Renal pelvis (tissue), 1 donor: ENCODE measurements at regions not wholly inside any gene's neighbourhood (a gene's known extent, or its start where the extent isn't known, plus 50 kb on each side); places are given as distances from the start of the nearest gene placed in this dataset.
"Not testable (repeated sequence)": the region's sequence is repeated elsewhere in the genome, so short reads cannot be mapped to it uniquely, and the experiment has no call there.

ENCODE experiments used
- DNase-seq: peaks from one replicate; pipeline ENCODE4 v3.0.0-alpha.2; 2013

DNA sequence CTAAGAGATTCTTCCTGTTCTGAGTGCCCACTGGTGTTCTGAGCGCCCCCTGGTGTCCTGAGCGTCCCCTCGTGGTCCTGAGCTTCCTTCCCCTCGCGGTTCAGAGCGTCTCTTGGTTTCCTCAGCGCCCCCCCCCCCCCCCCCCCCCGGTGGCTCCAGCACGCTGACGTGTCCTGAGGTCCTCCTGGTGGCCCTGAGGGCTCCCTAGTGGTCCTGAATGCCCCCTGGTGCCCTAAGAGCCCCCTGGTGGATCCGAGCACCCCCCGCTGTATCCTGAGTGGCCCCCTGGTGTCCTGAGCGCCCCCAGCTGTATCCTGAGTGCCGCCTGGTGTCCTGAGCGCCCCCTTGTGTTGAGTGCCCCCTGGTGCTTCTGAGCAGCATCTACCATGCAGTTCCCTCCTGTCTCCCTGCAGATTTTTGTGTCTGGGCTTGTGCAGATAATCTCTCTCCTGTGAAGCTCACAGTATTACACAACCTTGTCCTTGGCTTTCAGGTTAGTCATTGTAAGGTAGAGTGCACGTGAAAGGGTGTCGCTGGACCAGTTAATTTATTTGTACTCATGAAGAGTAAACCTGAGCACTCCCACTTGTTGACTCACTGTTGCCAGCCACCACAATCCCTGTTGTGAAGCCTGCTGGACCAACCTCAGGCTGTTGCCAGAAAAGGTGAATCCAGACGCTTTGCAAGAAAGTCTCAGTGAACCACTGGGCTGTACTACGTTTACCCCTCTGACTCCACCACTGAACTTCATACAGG lies 1168.4 kb downstream of the TMEM121 start:
- DNase-seq = no peak

DNA sequence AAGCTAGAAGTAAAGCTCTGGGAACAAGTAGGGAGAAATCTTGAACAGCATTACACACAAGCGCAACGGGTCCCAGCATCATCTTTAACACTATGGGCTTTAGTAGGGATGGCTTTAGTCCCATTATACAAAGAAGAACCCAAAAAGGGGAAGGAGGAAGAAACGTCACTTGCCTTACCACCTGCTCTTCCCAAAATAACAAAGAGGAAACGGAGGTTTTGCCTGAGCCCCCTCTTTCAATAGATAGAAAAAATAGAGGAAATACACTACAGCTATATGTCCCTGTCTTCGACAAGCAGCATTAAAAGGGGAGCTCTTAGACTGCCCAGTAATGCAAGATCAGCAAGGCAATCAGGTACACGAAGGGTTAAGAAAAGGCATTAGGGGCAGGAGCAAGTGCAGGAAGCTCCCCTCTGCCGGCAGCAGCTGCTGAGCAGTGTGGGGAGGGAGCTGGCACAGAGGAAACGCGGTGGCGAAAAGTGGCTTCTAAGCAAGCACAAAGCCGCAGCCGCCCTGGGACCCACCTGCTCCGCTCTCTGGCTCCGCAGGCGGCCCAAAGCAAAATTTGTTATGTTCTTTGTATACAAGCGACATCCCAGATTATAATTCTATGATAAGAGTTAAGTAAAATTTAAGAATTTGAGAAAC lies 1172.4 kb downstream of the TMEM121 start:
- DNase-seq = not testable (repeated sequence)

DNA sequence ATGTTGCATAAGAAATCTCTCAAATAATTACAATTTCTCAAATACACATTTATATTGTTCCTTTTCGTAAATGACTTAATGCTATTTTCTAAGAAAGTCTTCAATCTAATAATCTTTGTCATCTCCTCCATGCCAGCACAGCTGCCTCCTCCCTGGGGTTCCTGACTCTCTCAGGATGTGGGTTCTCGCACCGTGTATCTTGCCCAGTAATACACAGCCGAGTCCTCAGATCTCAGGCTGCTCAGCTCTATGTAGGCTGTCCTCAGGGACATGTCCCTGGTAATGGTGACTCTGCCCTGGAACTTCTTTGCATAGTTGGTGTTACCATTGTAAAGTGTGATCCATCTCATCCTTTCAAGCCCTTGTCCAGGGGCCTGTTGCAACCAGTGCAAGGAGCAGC lies 1177.3 kb downstream of the TMEM121 start:
- DNase-seq = not testable (repeated sequence)

DNA sequence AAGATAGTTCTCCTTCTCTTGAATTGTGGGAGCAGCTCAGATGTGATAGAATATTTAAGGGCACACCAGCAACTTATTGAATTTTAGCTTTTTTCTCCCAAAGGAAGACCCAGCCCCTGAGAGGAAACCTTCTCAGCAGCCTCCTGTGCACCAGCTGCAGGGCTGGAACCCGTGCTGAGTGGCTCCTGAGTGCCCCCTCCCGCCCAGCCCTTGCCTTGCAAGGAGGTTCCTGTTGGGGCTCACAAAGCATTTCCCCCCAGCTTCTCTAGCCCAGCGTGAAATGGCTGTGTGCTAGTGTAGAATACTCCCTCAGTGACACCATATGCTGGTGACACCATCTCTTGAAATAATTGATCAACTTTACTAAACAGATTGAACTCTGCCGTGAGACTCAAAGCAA lies 1180.1 kb downstream of the TMEM121 start:
- not testable (repeated sequence) for DNase-seq

DNA sequence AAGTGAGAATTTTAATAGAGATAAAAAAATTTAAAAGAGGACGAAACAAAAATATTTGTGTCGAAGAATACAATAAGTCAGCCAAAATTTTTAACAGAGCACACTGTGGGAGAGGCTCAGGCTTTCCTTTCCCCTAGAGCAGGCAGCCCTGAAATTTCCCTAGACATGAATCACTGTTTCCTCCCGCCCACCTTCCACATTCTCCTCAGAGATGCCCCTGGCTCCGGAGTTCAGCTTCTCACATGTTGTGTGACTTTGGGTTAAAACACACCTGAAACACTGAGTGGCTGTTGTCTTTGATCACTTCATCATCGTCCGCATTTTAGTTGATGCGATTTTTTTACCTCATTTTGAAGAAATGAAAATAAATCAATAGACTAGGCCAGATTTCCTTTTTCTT lies 1183.8 kb downstream of the TMEM121 start:
- not testable (repeated sequence) for DNase-seq

DNA sequence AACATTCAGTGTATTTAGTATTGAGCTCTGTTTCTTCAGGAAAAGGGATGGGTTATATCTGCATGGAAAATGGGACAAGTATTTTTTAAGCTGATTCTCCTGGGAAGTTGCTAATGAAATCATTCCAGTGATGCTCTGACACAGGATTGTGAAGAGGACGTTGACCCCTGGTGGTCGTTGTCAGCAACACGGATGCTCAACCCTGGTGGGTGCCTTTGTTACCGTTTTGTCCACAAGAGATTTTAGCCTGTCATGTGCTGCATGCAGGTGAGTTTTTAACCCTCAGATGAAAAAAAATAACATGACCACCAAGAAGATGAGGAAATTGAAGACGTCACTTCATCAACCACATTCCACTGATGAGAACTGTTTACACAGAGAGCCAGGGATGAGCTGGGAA lies 1186.1 kb downstream of the TMEM121 start:
- DNase-seq = not testable (repeated sequence)

DNA sequence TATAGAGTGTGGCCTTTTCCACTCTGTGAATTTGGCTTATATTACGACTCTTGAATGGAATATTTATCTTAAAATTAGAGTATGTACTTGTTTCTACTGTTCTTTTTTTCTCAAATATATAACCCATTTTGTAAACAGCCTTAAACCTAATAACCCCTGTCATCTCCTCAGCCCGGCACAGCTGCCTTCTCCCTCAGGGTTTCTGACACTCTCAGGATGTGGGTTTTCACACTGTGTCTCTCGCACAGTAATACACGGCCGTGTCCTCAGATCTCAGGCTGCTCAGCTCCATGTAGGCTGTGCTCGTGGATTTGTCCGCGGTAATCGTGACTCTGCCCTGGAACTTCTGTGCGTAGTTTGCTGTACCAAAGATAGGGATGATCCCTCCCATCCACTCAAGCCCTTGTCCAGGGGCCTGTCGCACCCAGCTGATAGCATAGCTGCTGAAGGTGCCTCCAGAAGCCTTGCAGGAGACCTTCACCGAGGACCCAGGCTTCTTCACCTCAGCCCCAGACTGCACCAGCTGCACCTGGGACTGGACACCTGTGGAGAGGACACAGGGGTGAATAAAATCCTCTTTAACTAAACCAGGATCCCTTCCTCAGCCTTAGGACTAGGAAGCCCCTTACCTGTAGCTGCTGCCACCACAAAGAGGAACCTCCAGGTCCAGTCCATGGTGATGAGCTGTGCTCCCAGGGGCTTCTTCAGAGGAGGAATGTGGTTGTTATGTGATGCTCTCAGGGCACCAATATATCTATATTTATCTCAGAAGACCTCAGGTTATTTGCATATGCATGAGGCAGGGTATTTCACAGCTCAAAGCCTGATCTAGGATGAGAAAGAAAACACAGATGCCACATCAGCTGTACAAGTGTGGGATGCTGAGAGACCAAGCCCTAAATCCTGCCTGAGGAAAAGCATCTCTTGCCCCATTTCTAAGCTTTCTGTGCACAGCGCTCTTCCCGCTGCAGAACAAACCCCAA lies 1188.4 kb downstream of the TMEM121 start:
- DNase-seq = not testable (repeated sequence)

DNA sequence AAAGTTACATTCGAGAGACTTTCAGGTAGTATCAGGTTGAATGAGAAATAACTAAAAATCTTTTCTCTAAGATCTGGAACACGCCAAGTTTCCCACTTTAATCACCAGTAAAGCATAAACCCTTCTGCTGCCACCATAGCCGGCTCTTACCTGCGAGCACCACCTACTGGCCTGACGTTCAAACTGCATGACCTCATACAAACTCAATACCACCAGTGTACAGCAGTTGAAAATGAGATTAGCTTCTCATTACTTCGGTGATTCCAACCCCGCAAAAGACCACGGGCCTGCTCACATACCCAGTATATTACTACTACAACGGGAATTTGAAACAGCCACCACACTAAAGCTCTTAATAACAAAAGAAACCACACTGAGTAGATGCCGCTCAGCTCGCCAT lies 1191.2 kb downstream of the TMEM121 start:
- not testable (repeated sequence) for DNase-seq

DNA sequence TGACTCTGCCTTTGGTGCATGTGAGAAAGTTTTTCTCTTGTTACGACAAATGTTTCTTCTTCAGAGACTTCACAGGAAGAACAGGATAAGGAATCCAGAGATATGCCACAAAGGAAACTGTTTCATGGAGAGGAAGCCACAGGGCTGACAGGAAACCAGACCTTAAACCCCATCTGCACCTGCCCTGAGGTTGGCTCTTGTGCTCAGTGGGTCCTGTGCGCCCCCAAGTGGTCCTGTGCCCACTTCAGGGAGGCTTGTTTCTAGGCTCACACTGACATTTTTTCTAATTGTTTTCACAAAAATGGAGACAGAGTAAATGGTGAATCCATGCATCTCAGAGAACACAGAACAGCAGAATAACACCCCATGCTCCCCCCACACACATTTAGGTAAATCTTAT lies 1193.5 kb downstream of the TMEM121 start:
- not testable (repeated sequence) for DNase-seq

DNA sequence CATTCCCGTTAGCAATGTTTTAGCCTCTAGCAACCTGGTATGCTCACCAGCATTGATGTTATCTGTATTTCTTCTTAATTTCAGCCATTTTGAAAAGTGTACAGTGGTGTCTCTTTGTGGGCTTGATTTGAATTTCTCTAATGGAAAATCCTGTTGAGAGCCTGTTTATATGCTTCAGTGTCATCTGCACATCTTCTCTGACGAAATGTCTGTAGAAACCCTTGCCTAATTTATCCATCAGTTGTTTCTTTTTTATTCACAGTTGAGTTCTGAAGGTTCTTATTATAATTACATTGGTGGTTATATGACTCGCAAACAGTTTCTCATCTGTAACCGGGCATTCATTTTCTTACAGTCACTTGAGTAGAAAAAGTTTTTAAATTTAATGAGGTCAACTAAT lies 1195.5 kb downstream of the TMEM121 start:
- DNase-seq = not testable (repeated sequence)

DNA sequence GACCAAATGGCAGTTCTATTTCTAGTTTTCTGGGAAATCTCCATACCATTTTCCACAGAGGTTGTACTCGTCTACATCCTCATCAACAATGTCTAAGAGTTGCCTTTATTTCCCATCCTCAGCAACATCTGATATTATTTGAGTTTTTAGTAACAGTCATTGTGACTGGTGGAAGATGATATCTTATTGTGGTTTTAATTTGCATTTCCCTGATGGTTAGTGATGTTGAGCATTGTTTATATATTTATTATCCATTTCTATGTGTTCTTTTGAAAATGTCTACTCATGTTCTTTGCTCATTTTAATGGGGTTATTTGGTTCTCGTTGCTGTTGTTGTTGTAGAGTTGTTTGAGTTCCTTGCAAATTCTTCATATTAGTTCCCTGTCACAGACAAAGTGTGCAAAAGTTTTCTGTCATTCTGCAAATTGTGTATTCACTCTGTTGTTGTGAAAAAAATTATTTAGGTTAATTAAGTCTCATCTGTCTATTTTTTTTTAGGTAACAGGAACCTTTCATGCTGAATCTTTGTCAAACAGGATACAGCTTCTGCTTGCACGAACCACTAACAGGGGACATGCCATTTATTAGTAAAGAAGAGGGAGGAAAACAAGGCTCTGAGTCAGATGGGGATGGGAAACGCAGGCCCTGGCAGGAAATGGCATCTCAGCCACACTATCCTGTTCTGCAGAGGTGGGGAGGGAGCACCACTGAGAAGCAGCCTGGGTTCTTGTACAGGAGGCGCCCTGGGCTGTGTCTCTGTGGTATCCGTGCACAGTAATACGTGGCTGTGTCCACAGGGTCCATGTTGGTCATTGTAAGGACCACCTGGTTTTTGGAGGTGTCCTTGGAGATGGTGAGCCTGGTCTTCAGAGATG lies 1196.7 kb downstream of the TMEM121 start:
- DNase-seq = not testable (repeated sequence)

DNA sequence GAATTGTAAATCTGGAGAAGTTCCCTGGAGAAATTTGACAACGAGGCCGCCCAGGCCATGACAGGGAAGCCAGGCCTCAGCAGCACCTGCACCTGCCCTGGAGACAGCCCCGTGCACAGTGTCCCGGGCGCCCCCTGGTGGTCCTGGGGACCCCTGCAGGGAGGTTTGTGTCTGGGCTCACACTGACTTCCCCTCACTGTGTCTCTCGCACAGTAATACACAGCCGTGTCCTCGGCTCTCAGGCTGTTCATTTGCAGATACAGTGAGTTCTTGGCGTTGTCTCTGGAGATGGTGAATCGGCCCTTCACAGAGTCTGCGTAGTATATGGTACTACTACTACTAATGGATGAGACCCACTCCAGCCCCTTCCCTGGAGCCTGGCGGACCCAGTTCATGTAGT lies 1201.6 kb downstream of the TMEM121 start:
- not testable (repeated sequence) for DNase-seq

DNA sequence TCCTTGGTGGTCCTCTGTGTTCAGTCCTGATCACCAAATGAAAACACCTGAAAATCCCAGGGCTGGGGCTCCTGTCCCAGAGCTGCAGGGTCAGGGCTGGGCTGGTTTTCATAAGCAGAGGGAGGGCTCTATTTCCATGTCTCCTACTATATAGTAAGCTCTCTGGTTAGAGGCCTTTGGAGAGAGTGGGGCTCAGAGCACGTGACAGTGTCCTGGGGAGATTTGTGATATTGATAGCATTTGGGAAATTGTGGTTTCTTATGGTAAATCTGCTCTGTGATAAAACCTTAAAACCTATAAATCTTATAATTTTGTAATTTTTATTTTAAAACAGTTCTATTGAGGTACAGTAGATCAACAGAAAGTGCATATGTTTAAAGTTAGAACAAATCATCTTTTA lies 1202.2 kb downstream of the TMEM121 start:
- no peak for DNase-seq

DNA sequence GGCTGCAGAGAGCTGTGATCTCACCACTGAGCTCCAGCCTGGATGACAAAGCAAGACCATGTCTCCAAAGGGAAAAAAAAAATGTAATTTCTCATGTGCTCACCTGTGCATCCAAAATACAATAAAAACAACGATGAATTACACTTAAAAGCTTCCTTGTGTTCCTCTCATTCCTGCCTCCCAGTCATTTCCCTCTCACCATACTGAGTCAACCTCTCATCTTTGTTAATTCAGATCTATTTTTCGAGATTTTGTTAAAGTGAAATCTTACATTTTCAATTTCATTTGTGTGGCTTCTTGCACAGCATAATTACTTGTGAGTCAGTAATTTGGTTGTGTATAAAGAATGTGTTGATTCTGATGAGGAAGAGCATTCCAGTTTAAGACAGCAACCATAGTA lies 1203.2 kb downstream of the TMEM121 start:
- DNase-seq = no peak

DNA sequence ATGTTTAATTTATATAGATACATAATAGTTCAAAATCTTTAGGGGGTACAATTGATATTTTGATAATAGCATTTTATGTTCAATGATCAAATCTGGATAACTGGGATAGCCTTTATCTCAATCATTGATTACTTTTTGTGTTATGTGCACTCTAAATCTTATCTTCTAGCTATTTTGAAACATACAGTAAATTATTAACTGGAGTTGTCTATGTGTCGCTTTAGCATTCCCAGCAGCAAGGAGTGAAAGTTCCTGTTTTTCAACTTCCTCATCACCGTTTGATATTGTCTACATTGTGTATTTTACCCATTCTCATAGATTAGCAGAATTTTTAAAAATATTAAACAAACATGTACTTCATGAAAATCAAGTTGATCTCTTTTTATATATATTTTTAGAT lies 1207.4 kb downstream of the TMEM121 start:
- DNase-seq = no peak

DNA sequence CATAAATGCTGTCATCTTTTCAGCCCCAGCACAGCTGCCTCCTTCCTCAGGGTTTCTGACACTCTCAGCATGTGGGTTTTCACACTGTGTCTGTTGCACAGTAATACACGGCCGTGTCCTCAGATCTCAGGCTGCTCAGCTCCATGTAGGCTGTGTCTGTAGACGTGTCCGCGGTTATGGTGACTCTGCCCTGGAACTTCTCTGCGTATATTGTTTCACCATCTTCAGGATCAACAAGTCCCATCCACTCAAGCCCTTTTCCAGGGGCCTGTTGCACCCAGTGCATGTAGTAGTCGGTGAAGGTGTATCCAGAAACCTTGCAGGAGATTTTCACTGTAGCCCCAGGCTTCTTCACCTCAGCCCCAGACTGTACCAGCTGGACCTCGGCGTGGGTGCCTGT lies 1210.6 kb downstream of the TMEM121 start:
- DNase-seq = no peak

DNA sequence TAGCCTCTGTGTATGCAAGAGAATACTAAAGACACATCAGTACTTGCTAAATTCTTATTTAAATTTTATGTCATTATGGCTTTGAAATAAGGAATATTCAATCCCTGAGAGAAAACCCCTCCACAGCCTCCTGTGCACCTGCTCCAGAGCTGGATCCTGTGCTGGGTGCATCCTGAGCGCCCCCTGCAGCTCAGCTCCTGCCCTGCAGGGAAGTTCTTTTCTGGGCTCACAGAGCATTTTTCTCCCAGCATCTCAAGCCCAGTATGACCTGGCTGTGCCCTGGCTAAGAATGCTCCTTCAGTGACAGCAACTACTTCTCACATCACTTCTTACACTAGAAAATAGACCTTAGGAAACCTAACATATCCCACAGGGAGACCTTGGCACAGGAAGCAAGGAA lies 1211.7 kb downstream of the TMEM121 start:
- no peak for DNase-seq

DNA sequence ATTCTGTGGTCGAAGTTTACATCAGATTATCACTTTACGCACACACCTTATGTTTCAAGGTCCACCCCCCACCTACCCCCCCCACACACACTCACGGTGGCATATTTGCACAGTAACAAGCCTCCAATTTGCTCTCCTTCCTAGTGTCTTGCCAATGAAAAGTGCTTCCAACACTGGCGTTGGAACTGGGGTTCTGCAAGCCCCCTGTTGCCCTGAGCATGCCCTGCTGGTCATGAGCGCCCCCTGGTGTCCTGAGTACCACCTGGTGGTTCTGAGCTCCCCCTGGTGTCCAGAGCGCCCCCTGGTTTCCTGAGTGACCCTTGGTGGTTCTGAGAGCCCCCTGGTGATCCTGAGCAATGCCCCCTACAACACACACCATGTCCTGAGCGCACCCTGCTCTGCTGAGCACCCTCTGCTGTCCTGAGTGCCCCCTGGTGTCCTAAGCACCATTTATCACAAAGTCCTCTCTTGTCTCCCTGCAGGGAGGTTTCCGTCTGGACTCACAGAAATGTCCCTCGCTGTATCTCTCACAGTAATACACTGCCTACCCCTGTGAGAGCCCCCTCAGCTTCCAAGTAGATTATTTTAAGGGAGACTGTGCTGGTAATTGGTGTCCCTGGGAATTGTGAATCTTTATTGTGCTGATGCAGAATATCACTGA lies 1212.3 kb downstream of the TMEM121 start:
- DNase-seq = not testable (repeated sequence)

DNA sequence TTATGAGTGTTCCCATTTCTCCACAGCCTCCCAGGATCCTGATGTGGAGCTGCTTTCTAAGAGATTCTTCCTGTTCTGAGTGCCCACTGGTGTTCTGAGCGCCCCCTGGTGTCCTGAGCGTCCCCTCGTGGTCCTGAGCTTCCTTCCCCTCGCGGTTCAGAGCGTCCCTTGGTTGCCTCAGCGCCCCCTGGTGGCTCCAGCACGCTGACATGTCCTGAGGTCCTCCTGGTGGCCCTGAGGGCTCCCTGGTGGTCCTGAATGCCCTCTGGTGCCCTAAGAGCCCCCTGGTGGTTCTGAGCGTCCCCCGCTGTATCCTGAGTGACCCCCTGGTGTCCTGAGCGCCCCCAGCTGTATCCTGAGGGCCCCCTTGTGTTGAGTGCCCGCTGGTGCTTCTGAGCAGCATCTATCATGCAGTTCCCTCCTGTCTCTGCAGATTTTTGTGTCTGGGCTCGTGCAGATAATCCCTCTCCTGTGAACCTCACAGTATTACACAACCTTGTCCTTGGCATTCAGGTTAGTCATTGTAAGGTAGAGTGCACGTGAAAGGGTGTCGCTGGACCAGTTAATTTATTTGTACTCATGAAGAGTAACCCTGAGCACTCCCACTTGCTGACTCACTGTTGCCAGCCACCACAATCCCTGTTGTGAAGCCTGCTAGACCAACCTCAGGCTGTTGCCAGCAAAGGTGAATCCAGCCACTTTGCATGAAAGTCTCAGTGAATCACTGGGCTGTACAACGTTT lies 1214.9 kb downstream of the TMEM121 start:
- DNase-seq = not testable (repeated sequence)
